HEK293T (cell line): ENCODE measurements at regions not wholly inside any gene's neighbourhood (a gene's known extent, or its start where the extent isn't known, plus 50 kb on each side); places are given as distances from the start of the nearest gene placed in this dataset.
"Not testable (repeated sequence)": the region's sequence is repeated elsewhere in the genome, so short reads cannot be mapped to it uniquely, and the experiment has no call there.

ENCODE experiments used
- CTCF ChIA-PET: fragments of 350-600 bp; formaldehyde crosslinking; extraction: SDS; loops from one replicate; lab custom pipeline; 2021; ENCODE audit warnings: antibody characterized with exemption, inconsistent platforms; lab: Yijun Ruan, JAX
- POLR2A ChIA-PET: fragments of 350-600 bp; formaldehyde crosslinking; extraction: SDS; loops from one replicate; lab custom pipeline; 2020; ENCODE audit warnings: antibody characterized with exemption, inconsistent platforms; lab: Yijun Ruan, JAX
- DNase-seq: peaks from one replicate; pipeline ENCODE4 v3.0.0; 2012; ENCODE audit warnings: mixed read lengths; ENCODE audit errors: extremely low spot score
- ARNT ChIP-seq: fragments of 450-650 bp; IDR thresholded peaks from 2 replicates; pipeline ENCODE4 v1.6.1; 2017; ENCODE audit warnings: mild to moderate bottlenecking
- BHLHE40 ChIP-seq: fragments of 450-650 bp; IDR thresholded peaks from 2 replicates; pipeline ENCODE4 v1.6.1; 2016; ENCODE audit warnings: mild to moderate bottlenecking, moderate library complexity, borderline replicate concordance
- CTBP1 ChIP-seq: fragments of 450-650 bp; IDR thresholded peaks from 2 replicates; pipeline ENCODE4 v1.6.1; 2016; ENCODE audit warnings: borderline replicate concordance
- ELF4 ChIP-seq: fragments of 450-650 bp; IDR thresholded peaks from 2 replicates; pipeline ENCODE4 v1.6.1; 2017; ENCODE audit warnings: antibody characterized with exemption
- FOXA1 ChIP-seq: fragments of 450-650 bp; IDR thresholded peaks from 2 replicates; pipeline ENCODE4 v1.6.1; 2016; ENCODE audit warnings: mild to moderate bottlenecking
- FOXK2 ChIP-seq: fragments of 450-650 bp; IDR thresholded peaks from 2 replicates; pipeline ENCODE4 v1.6.1; 2016; ENCODE audit warnings: mild to moderate bottlenecking
- FOXM1 ChIP-seq: fragments of 450-650 bp; IDR thresholded peaks from 2 replicates; pipeline ENCODE4 v1.6.1; 2017; ENCODE audit warnings: mild to moderate bottlenecking, borderline replicate concordance
- HDGF ChIP-seq: fragments of 450-650 bp; IDR thresholded peaks from 2 replicates; pipeline ENCODE4 v1.6.1; 2017; ENCODE audit warnings: antibody characterized with exemption, borderline replicate concordance
- L3MBTL2 ChIP-seq: fragments of 450-650 bp; conservative IDR thresholded peaks from 2 replicates; pipeline ENCODE4 v1.6.1; 2016; ENCODE audit warnings: mild to moderate bottlenecking
- LEF1 ChIP-seq: fragments of 450-650 bp; IDR thresholded peaks from 2 replicates; pipeline ENCODE4 v1.6.1; 2017; ENCODE audit warnings: mild to moderate bottlenecking, borderline replicate concordance
- NFRKB ChIP-seq: fragments of 450-650 bp; IDR thresholded peaks from 2 replicates; pipeline ENCODE4 v1.6.1; 2016; ENCODE audit warnings: mild to moderate bottlenecking, moderate library complexity
- PKNOX1 ChIP-seq: fragments of 450-650 bp; IDR thresholded peaks from 2 replicates; pipeline ENCODE4 v1.6.1; 2016
- SP1 ChIP-seq: fragments of 450-650 bp; IDR thresholded peaks from 2 replicates; pipeline ENCODE4 v1.6.1; 2017
- SUZ12 ChIP-seq: fragments of 450-650 bp; IDR thresholded peaks from 2 replicates; pipeline ENCODE4 v1.6.1; 2016; ENCODE audit warnings: mild to moderate bottlenecking
- TARDBP ChIP-seq: fragments of 450-650 bp; IDR thresholded peaks from 2 replicates; pipeline ENCODE4 v1.6.1; 2016
- ZNF384 ChIP-seq: fragments of 450-650 bp; IDR thresholded peaks from 2 replicates; pipeline ENCODE4 v1.6.1; 2016

GRCh38 chr21:38905752-38906151 is 100.0 kb downstream of the ETS2 start:
- POLR2A ChIA-PET: no interaction called here
- DNase-seq: no peak
- no peak for TF ChIP-seq PKNOX1
- no peak for TF ChIP-seq HDGF
- no peak for TF ChIP-seq FOXK2
- TF ChIP-seq FOXM1: no peak
- no peak for TF ChIP-seq ZNF384
- TF ChIP-seq FOXA1: no peak
- TF ChIP-seq LEF1: no peak
- CTCF ChIA-PET: no interaction called here

GRCh38 chr21:38905328-38905727 is 99.6 kb downstream of the ETS2 start:
- CTCF ChIA-PET: no interaction called here
- no peak for DNase-seq
- no peak for TF ChIP-seq L3MBTL2
- no peak for TF ChIP-seq HDGF
- peak; percentile 40; the same call in 1 of the 2 replicates for TF ChIP-seq PKNOX1
- TF ChIP-seq CTBP1: no peak
- no peak for TF ChIP-seq FOXA1
- TF ChIP-seq SUZ12: no peak
- no peak for TF ChIP-seq ARNT
- TF ChIP-seq TARDBP: no peak

DNA sequence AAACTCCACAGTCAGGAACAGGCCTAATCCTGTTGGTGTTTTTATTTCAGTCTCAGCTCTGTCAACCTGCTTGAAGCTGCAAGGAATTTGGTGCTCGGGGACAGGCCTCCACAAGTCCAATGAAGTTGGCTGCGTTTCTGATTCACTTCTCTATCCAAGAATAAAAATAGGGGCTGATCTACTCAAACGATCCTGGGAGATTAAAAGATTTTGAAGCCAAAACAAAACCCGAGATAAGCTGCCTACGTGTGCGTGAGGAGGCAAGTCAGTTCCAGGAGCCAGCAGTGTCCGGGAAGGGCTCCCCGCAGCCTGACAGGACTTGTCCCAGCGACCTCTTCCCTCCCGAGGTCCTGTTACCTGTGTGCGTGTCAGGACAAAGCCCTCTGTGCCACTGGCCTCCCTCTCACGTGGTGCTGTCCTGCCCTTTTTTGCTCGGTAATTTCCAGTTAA is 98.0 kb downstream of the ETS2 start:
- CTCF ChIA-PET: no interaction called here
- no peak for DNase-seq
- TF ChIP-seq FOXA1: no peak
- TF ChIP-seq ARNT: no peak
- no peak for TF ChIP-seq FOXM1
- TF ChIP-seq NFRKB: no peak
- no peak for TF ChIP-seq L3MBTL2
- no peak for TF ChIP-seq SUZ12
- no peak for TF ChIP-seq ZNF384
- TF ChIP-seq SP1: no peak
- no peak for TF ChIP-seq HDGF
- no peak for TF ChIP-seq LEF1
- no peak for TF ChIP-seq PKNOX1
- no peak for TF ChIP-seq ELF4
- TF ChIP-seq BHLHE40: no peak
- TF ChIP-seq FOXK2: no peak
- no peak for TF ChIP-seq CTBP1
- no peak for TF ChIP-seq TARDBP
- POLR2A ChIA-PET: no interaction called here

More at GRCh38 chr21:38905328-38905727, 99.6 kb downstream of the ETS2 start:
- POLR2A ChIA-PET: no interaction called here

GRCh38 chr21:38902608-38903445 is 97.1 kb downstream of the ETS2 start:
- no peak for DNase-seq
- ChIA-PET CTCF (no interaction called here), POLR2A (no interaction called here)
- TF ChIP-seq FOXK2 (no peak), NFRKB (no peak), ARNT (no peak), TARDBP (no peak)

GRCh38 chr21:38900499-38900898 is 94.8 kb downstream of the ETS2 start:
- DNase-seq: no peak
- ChIA-PET CTCF (no interaction called here), POLR2A (no interaction called here)
- no peak for TF ChIP-seq LEF1
- no peak for TF ChIP-seq L3MBTL2
- no peak for TF ChIP-seq CTBP1
- TF ChIP-seq NFRKB: no peak
- TF ChIP-seq FOXA1: no peak

GRCh38 chr21:38899985-38900384 is 94.3 kb downstream of the ETS2 start:
- POLR2A ChIA-PET, DNase-seq, CTCF ChIA-PET: not testable (repeated sequence)

GRCh38 chr21:38899277-38899947 is 93.7 kb downstream of the ETS2 start:
- ChIA-PET CTCF (no interaction called here), POLR2A (no interaction called here)
- TF ChIP-seq ELF4 (no peak), TARDBP (no peak), FOXK2 (no peak), L3MBTL2 (no peak), FOXM1 (no peak), CTBP1 (no peak), NFRKB (no peak), PKNOX1 (no peak), SUZ12 (no peak), SP1 (no peak), ZNF384 (no peak), FOXA1 (no peak), LEF1 (no peak), HDGF (no peak), BHLHE40 (no peak), ARNT (no peak)
- DNase-seq: no peak
